ENCODE measurements at regions not wholly inside any gene's neighbourhood (a gene's known extent, or its start where the extent isn't known, plus 50 kb on each side); places are given as distances from the start of the nearest gene placed in this dataset.

DNA sequence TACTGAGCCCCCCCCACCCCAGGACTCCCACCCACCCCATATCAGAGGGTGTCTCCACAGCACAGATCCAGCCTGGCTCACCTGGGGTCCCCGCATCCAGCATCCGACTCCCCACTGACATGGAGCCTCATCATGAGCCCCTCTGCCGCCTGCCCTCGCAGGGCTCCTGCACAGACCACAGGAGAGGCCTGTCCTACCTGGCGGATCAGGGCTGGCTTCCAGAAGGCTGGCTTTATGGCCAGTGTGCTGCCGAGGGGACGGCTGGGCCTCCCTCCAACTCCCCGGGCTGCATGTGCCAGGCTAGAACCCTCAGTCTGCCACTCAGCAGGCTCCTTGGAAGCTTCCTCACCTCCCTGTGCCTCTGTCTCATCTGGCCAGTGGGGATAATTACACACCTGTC, 119.0 kb downstream of the RFLNA start:
- TF ChIP-seq, protein P1, sequence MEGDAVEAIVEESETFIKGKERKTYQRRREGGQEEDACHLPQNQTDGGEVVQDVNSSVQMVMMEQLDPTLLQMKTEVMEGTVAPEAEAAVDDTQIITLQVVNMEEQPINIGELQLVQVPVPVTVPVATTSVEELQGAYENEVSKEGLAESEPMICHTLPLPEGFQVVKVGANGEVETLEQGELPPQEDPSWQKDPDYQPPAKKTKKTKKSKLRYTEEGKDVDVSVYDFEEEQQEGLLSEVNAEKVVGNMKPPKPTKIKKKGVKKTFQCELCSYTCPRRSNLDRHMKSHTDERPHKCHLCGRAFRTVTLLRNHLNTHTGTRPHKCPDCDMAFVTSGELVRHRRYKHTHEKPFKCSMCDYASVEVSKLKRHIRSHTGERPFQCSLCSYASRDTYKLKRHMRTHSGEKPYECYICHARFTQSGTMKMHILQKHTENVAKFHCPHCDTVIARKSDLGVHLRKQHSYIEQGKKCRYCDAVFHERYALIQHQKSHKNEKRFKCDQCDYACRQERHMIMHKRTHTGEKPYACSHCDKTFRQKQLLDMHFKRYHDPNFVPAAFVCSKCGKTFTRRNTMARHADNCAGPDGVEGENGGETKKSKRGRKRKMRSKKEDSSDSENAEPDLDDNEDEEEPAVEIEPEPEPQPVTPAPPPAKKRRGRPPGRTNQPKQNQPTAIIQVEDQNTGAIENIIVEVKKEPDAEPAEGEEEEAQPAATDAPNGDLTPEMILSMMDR (IDR thresholded peaks at IDR 0.05; ENCODE audit: borderline replicate concordance, insufficient read depth, low read depth, low read length), result no peak
- no peak overlapping the region for H3K4me3 ChIP-seq (ENCODE audit: low read depth, low read length)

DNA sequence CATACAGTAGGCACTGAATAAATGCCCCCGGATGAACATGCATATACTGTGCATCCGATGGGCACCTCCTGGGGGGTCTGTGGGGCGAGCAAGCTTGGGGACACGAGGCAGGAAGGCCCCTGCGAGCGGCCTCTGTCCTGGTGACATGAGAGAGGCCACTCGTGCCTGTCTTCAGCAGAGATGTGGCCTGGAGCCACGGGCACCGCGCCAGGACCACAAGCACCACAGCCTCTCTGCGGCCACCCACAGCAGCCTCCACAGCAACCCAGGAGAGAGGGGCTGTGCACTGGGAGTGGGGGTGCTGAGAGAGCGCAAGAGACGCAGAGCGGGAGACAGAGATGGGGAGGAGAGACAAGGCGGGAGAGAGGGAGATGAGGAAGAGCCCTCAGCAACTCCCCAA, 118.5 kb downstream of the RFLNA start:
- no peak overlapping the region for H3K4me3 ChIP-seq (ENCODE audit: low read depth, low read length)
- TF ChIP-seq, protein P1 (IDR thresholded peaks at IDR 0.05; ENCODE audit: borderline replicate concordance, insufficient read depth, low read depth, low read length), result no peak

DNA sequence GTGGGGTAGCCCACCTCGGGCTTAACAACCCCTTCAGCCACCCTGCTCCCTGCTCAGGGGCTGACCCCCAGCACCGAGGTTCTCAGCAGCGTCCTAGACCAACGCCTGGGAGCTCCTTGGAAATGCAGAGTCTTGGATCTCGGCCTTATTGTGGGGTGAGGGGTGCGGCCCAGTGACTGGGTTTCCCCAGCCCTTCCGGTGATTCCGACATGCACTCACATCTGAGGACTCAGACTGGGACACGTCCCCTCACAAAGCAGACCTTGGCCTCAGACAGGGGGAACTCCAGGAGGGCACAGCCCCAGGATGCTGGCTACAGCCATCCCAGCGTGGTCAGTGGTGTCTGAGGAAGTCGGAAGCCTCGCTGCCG, 117.7 kb downstream of the RFLNA start:
- no peak overlapping the region for H3K4me3 ChIP-seq (ENCODE audit: low read depth, low read length)
- TF ChIP-seq, protein P1 (IDR thresholded peaks at IDR 0.05; ENCODE audit: borderline replicate concordance, insufficient read depth, low read depth, low read length), result no peak

DNA sequence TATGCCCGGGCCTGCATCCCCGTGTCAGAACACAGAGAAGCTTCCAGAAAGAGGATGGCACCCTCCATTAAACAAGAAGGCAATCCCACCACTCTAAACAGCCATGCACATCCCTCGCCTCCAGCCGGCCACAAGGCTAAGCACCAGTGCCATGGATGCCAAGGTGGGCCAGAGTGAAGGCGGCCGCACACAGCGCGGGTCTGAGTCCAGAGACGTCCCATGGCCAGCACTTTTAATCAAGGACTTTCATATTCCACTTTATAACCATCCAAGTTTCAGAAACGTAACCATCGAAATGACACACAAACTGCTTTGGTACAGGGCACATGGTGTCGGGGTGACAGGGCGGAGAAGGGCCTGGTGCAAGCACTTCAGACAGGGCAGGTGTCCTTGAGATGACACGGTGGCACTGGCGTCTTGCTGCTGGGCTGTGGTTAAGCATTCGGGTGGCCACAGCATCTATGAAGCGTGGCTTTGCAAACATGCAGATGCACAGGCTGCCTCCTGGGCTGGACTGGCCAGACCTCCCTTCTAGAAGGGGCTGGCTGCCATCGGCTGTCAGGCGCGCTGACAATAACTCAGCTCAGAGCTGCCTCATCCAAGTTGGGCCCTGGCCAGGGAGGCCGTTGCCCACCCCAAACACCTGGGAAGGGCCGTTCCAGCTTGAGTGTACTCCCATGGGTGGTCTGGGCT, 117.2 kb downstream of the RFLNA start:
- TF ChIP-seq, protein P1 (IDR thresholded peaks at IDR 0.05; ENCODE audit: borderline replicate concordance, insufficient read depth, low read depth, low read length), result no peak
- H3K4me3 ChIP-seq (ENCODE audit: low read depth, low read length), result no peak overlapping the region

DNA sequence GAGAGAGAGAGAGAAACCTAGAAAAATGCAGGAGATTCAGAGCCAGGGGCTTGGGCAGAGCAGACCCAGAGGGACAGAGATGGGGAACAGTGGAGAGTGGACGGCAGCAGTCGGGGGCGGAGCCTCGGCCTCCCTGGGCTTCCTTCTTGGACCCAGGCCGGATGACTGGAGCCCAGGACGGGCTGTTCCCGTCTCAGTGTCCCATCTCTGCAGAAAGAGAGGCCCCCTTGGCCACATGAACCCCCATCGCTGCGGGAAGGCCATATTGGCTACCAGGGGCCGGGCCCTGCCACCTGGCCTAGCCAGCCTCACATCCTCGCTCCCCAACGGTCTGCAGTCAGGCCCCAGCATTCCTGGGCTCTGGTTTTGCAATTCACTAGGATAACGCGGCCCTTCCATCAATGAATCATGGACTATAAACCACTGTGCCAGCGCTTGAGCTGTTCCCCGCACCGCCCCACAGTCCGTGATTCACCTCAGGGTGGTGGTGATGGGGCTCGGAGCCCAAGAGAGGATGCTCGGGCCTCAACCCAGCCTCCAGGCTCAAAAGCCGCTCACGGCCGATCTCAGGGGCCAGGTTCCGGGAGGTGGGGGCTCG, 116.5 kb downstream of the RFLNA start:
- H3K4me3 ChIP-seq (ENCODE audit: low read depth, low read length), result no peak overlapping the region
- TF ChIP-seq, protein P1 (IDR thresholded peaks at IDR 0.05; ENCODE audit: borderline replicate concordance, insufficient read depth, low read depth, low read length), result no peak

DNA sequence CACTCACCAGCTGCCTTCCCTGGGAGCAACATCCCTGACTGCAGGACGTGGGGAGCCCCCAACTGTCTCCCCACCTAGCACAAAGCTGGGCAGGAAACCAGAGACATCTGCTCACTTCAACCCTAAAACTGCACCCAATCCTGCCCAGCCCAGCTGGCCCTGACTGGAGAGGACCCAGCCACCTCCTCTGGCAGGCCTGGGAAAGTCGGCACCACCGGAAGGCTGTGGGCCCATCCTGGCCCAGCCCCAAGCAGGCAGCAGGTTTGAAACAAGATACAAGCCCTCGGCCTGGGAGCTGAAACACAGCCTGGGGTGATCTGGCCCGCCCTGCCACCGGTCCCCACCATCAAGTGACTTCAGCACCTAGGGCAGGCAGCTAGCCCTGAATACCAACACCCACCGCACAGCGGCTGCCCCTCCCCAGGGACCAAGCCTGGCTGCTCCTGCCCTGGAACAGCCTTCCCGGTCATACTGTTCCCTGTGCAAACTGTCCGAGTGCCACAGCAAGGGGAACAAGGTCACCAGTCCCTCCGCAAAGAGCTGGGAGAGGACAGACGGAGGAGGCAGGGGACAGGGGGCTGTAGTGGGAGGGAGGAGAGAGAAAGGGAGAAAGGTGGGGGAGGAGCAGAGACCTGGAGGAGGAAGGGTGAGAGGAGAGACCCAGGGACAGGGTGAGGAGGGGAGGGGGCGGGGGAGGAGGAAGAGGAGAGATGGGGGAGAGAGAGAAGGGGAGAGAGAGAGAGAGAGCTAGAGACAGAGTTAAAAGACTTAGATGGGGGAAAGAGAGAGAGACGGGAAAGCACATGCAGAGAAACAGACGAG, 115.7 kb downstream of the RFLNA start:
- H3K4me3 ChIP-seq (ENCODE audit: low read depth, low read length), result no peak overlapping the region
- TF ChIP-seq, protein P1 (IDR thresholded peaks at IDR 0.05; ENCODE audit: borderline replicate concordance, insufficient read depth, low read depth, low read length), result no peak

Data from GM12875 (cell line).